HG03354 (cell line): ENCODE measurements at regions not wholly inside any gene's neighbourhood (a gene's known extent, or its start where the extent isn't known, plus 50 kb on each side); places are given as distances from the start of the nearest gene placed in this dataset.

Source experiments
- ATAC-seq: cut with Tn5 transposase; IDR thresholded peaks from one replicate; pipeline ENCODE4 v1.9.1; 2021; ENCODE audit warnings: mild to moderate bottlenecking; ENCODE audit not compliant: unreplicated experiment, poor library complexity, severe bottlenecking

- ATAC-seq = no peak
Measured at GRCh38 chr11:91163619-91164451, 941.0 kb upstream of the CHORDC1 start.

GRCh38 chr11:91160661-91161060 lies 937.8 kb upstream of the CHORDC1 start:
- ATAC-seq = no peak

GRCh38 chr11:91158891-91159537 lies 936.2 kb upstream of the CHORDC1 start:
- no peak for ATAC-seq

GRCh38 chr11:91158297-91158696 lies 935.4 kb upstream of the CHORDC1 start:
- no peak for ATAC-seq

GRCh38 chr11:91156041-91156440 lies 933.2 kb upstream of the CHORDC1 start:
- ATAC-seq = no peak

GRCh38 chr11:91147885-91148284 lies 925.0 kb upstream of the CHORDC1 start:
- no peak for ATAC-seq

- no peak for ATAC-seq
Measured at GRCh38 chr11:91141655-91142054, 918.8 kb upstream of the CHORDC1 start.

- ATAC-seq = no peak
Measured at GRCh38 chr11:91136631-91137030, 913.8 kb upstream of the CHORDC1 start.

- ATAC-seq = no peak
Measured at GRCh38 chr11:91133361-91133760, 910.5 kb upstream of the CHORDC1 start.

- no peak for ATAC-seq
Measured at GRCh38 chr11:91129596-91129995, 906.7 kb upstream of the CHORDC1 start.

- no peak for ATAC-seq
Measured at GRCh38 chr11:91124363-91124762, 901.5 kb upstream of the CHORDC1 start.

GRCh38 chr11:91115116-91115515 lies 892.3 kb upstream of the CHORDC1 start:
- ATAC-seq = no peak

GRCh38 chr11:91104237-91104636 lies 881.4 kb upstream of the CHORDC1 start:
- no peak for ATAC-seq

GRCh38 chr11:91100427-91100826 lies 877.6 kb upstream of the CHORDC1 start:
- ATAC-seq = no peak

- ATAC-seq = no peak
Measured at GRCh38 chr11:91097083-91097482, 874.2 kb upstream of the CHORDC1 start.

- ATAC-seq = no peak
Measured at GRCh38 chr11:91093141-91093540, 870.3 kb upstream of the CHORDC1 start.

- no peak for ATAC-seq
Measured at GRCh38 chr11:91091563-91091962, 868.7 kb upstream of the CHORDC1 start.

- ATAC-seq = no peak
Measured at GRCh38 chr11:91086028-91086427, 863.2 kb upstream of the CHORDC1 start.

GRCh38 chr11:91082255-91082654 lies 859.4 kb upstream of the CHORDC1 start:
- ATAC-seq = no peak

- no peak for ATAC-seq
Measured at GRCh38 chr11:91081440-91082043, 858.7 kb upstream of the CHORDC1 start.

GRCh38 chr11:91078221-91078620 lies 855.4 kb upstream of the CHORDC1 start:
- no peak for ATAC-seq
